Coronary artery (tissue), 2 donors: ENCODE measurements at regions not wholly inside any gene's neighbourhood (a gene's known extent, or its start where the extent isn't known, plus 50 kb on each side); places are given as distances from the start of the nearest gene placed in this dataset.
"Not testable (repeated sequence)": the region's sequence is repeated elsewhere in the genome, so short reads cannot be mapped to it uniquely, and the experiment has no call there.

Experiments
- DNase-seq: peaks from one replicate; pipeline ENCODE4 v3.0.0-alpha.2; 2017; ENCODE audit warnings: low spot score
- H3K27ac ChIP-seq, 2 donors: fragments of 200-600 bp; sonication (generic); one replicate each; pipeline ENCODE4 v1.5.1; 2016 to 2019
- H3K4me3 ChIP-seq: fragments of 200-600 bp; sonication (generic); 2 replicates; pipeline ENCODE4 v1.5.1; 2016; ENCODE audit warnings: mild to moderate bottlenecking, moderate library complexity
- CTCF ChIP-seq: fragments of 200-600 bp; sonication (generic); IDR thresholded peaks from one replicate; pipeline ENCODE4 v1.5.1; 2019; ENCODE audit warnings: antibody characterized with exemption

- Histone ChIP-seq H3K4me3 (no peak overlapping the region), H3K27ac (no peak overlapping the region)
- no peak for DNase-seq
- no peak for TF ChIP-seq CTCF
Observed at GRCh38 chr5:120103495-120103894, 360.6 kb upstream of the PRR16 start.

GRCh38 chr5:120106912-120107525 lies 357.1 kb upstream of the PRR16 start:
- Histone ChIP-seq H3K27ac (no peak overlapping the region), H3K4me3 (no peak overlapping the region)
- no peak for DNase-seq
- no peak for TF ChIP-seq CTCF

- TF ChIP-seq CTCF: no peak
- Histone ChIP-seq H3K27ac (no peak overlapping the region), H3K4me3 (no peak overlapping the region)
- DNase-seq: no peak
Observed at GRCh38 chr5:120108586-120109248, 355.4 kb upstream of the PRR16 start.

- H3K27ac ChIP-seq: no peak overlapping the region
- TF ChIP-seq CTCF: no peak
- no peak overlapping the region for H3K4me3 ChIP-seq
- DNase-seq: no peak
Observed at GRCh38 chr5:120122703-120123102, 341.4 kb upstream of the PRR16 start.

GRCh38 chr5:120124031-120124430 lies 340.1 kb upstream of the PRR16 start:
- TF ChIP-seq CTCF: no peak
- Histone ChIP-seq H3K4me3 (no peak overlapping the region), H3K27ac (no peak overlapping the region)
- DNase-seq: no peak

GRCh38 chr5:120124961-120125360 lies 339.1 kb upstream of the PRR16 start:
- Histone ChIP-seq H3K4me3 (no peak overlapping the region), H3K27ac (no peak overlapping the region)
- no peak for TF ChIP-seq CTCF
- DNase-seq: no peak

- not testable (repeated sequence) for H3K27ac ChIP-seq, DNase-seq
Observed at GRCh38 chr5:120132347-120132746, 331.8 kb upstream of the PRR16 start.

More at GRCh38 chr5:120132347-120132746, 331.8 kb upstream of the PRR16 start:
- not testable (repeated sequence) for H3K4me3 ChIP-seq
